Cardiac septum (tissue), 1 donor: ENCODE measurements at regions not wholly inside any gene's neighbourhood (a gene's known extent, or its start where the extent isn't known, plus 50 kb on each side); places are given as distances from the start of the nearest gene placed in this dataset.

Experiments used
- DNase-seq: peaks from one replicate; pipeline ENCODE4 v3.0.0-alpha.2; 2020; ENCODE audit warnings: low spot score
- intact Hi-C: fragments of 100-400 bp; cut with DNase I; formaldehyde crosslinking; loops from one replicate; pipeline ENCODE4 v1.14.0; 2022
- donor health status: DM: no; HTN: no; CAD: no.

DNA sequence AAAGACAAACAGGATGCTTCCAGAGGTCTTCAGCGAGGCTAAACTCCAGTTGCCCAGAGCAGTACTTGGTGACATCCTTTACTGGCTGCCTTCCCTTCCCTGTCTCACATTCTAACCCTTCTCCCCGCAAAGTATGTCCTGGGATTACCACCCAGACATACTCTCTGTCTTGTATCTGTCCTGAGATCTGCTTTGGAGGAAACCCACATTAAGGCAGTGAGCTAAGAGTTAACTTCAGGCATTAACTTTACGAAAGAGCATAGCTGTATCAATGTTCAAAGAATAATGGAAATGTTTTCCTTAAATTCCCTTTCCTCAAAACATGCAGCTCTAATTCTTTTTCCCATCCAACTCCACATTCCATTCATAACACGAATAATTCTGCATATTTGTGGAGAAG is 385.2 kb downstream of the NPIPA8 start:
- no peak for DNase-seq
- intact Hi-C loops: no loop called here

DNA sequence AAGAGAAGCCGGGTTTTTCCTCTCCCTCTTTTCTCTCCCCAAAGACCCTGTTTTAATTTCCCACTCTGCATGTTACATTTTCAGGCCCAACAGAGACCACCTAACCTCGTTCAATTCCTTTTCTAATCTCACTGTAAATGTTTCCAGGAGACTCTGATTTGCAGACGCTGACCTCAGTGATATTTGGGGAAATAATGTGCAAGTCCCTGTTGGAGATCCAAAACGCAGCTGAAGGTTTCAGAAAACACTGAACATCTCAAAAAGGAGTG is 386.6 kb downstream of the NPIPA8 start:
- DNase-seq: no peak
- intact Hi-C loops: no loop called here

DNA sequence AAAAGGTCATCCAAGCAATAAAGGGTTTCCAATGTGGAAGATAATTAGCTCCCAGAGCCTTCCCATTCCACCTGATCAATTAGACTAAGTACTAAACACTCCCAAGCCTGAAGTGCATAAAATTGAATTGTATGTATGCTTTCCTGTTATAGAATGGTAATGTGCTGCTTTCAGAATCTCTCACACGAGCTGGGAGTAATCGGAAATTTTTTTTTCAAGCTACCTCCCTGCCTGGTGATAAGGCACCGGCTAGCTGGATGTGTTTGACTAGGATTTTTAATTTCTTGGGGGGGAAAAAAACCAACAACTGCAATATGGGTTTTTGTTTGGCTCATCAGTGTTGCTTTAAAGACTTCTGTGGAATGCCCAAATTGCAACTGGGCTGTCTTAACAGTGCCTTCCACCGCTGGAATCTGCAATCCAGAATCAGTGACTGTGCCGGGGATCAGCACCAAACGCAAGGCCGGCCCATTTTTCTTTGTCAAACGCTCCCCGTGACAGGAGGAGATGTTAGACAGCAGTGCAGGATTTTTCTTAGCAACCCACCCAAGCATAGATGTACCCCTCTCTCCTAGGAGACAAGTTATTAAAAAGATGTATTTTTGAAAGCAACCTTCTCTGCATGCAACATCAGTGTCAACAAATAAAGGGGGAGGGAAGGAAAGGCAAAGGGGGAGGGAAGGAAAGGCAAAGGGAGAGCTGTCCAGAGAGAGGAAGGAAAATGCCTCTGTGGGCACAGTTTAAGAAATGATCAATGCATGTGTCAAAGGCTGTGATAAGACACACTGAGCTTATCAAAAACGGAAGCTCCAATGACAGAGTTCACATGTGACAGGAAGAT is 387.2 kb downstream of the NPIPA8 start:
- DNase-seq: no peak
- intact Hi-C loops: no loop called here

DNA sequence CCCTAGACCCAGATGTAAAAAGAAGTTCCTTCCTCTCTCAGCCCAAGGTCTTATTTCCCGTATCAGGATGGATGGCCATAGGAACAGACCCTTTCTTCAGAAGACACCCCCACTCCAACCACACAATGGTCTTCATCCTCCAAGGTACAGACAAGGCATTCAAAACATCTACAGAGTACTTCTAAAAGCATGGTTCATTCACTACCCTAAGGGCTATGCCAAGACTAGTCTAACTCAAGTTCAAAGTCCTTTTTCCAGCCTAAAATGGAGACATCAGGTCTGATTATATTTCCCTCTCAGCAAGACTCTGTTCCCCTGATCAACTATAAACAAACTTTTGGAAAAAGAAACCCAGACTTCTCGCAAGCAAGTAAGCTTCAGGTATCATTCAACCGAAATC is 388.9 kb downstream of the NPIPA8 start:
- no peak for DNase-seq
- intact Hi-C loops: no loop called here

DNA sequence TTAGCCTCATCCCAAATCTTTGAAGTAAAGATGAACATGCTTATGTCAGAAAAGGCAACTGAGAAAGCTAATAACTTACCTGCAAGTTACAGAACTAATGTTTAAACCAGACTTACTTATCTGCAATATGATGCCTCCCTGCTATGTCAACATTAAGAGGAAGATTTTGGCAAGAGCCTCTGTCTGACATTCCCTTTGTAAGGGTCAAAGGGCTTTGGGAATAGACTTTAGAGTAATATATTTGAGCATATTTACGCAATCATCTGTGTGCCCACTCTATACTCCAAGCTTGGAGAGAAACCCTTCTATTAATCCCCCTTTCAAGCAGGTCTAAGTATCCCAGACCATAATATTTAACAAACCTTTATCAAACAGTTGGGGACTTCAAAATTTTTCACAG is 389.4 kb downstream of the NPIPA8 start:
- no peak for DNase-seq
- intact Hi-C loops: no loop called here

DNA sequence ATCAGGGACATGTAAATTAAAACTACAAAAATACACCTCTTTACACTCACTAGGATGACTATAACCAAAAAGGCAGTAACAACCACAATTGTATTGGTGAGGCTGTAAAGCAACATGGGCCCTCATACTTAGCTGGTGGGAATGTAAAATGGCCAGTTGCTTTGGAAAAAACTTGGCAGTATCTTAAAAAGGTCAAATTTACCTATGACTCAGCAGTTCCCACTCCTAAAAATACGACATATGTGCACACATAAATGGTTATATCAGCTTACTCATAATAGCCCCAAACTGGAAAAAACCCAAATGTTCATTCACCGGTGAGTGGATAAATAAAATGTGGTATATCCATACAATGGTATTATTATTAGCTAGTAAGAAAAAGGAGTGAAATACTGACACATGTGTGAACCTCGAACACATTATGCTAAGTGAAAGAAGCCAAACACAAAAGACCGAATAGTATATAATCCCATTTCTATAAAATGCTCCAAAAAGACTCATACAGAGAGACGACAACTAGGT is 391.4 kb downstream of the NPIPA8 start:
- DNase-seq: no peak
- intact Hi-C loops: no loop called here

DNA sequence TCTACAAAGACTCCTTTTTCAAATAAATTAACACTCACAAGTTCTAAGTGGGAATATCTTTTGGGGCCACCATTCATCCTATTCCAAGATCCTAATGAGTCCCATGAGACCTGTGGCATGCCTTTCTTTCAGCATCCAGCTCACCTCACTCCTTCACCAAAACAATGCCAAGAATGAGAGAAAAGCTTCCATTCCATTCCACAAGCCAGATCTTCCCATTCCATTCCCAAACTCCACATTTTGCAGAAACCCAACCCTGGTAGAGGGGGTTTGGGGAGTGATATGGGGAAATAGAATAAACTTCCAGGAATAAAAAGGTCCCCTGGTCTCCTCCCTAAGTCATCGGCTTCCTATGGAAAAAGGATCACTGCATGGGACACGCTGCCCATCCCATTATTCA is 392.2 kb downstream of the NPIPA8 start:
- intact Hi-C loops: no loop called here
- no peak for DNase-seq

DNA sequence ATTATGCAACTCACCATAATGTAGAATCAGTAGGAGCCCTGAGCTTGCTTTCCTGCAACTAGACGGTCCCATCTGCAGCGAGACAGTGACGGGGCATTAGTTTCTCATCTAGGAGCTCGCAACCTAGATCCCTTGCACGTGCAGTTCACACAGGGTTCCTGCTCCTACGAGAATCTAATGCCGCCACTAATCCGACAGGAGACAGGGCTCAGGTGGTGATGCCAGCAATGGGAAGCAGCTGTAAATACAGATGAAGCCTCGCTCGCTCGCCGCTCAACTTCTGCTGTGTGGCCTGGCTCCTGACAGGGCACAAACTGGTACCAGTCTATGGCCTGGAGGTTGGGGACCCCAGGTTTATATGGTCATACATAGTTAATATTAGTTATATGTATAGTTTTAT is 394.5 kb downstream of the NPIPA8 start:
- no peak for DNase-seq
- intact Hi-C loops: no loop called here

DNA sequence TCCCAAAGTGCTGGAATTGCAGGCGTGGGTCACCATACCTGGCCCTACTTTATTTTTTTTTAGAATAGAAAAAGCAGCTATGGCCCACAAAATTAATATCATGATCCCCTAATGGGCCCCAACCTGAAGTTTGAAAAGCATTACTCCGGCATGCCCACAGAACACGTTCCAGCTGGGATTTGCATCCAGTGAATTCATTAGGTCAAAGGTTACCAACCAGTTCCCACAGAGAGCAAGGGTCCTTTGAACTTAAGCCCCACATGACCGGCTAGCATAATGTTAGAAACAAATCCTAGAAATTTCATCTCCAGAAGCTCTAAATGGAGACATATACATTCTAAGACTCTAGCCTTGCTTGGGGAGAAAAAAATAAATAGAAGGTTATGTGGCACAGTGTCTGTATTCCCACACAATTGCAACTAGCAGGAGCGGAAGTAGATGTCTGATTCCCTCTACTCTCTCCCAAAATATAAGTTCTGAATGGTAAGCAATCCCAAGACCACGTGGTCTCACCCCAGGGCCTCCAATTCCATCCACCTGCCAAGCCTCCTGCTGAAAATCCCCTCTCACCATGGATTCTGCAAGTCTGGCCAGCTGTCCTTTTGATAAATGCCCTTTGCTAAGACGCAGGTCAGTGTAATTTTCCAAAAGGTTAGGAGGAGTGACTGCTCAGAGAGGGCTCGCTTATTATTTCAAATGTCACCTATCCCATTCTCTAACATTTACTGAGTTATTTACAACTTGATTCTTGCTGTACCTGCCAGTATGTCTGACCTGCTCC is 395.8 kb downstream of the NPIPA8 start:
- DNase-seq: no peak
- intact Hi-C loops: no loop called here

DNA sequence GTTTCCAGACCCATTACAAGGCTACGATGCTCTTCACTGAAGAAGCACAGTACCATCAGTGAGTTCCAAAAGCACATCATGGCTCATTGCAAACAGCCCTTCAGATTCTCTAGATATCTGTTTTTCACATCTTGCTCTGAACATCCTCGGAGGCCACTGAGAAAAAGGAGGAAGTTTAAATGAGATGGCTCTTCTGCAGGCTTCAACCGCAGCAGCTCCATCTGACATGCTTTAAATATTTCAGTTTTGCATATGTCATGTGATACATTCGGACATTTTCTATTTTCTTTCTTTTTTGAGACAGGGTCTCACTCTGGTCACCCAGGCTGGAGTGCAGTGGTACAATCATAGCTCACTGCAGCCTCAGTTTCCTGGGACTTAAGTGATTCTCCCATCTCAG is 396.8 kb downstream of the NPIPA8 start:
- intact Hi-C loops: no loop called here
- DNase-seq: no peak

DNA sequence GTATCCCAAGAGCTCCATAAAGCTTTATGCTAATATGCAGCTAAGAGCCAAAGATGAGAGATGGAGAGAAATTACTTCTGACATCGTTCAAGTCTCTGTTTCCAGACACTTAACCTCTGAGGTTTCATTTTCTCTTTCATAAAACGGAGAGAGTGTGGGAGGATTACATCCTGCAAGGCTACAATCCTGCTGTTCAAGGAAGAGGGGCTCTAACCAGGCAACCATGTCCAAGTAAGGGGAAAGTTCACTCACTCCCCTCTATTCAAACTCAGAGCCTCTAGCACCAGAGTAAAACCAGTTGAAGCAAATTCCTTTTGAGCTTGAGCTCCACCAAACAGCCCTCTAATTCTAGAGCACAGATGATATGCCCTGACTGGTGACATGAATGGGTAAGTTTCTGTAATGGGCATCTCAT is 397.4 kb downstream of the NPIPA8 start:
- intact Hi-C loops: no loop called here
- no peak for DNase-seq

DNA sequence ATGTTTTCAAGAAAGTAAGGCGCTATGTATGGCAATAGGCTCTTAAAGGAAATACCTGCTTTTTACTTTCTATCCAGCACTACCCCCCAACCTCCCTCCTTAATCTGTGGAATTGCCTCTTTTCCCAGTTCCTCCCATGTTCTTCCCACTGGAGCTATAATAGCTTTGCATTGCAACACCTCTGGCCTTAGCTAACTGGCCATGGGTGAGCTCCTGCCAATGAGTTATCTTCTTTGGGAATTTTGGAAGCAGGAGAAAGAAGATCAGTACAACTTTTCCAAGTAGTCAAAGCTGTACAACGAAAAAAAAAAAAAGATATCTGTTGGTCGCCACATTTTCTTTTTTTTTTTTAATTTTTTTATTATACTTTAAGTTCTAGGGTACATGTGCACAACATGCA is 398.0 kb downstream of the NPIPA8 start:
- intact Hi-C loops: no loop called here
- DNase-seq: no peak

DNA sequence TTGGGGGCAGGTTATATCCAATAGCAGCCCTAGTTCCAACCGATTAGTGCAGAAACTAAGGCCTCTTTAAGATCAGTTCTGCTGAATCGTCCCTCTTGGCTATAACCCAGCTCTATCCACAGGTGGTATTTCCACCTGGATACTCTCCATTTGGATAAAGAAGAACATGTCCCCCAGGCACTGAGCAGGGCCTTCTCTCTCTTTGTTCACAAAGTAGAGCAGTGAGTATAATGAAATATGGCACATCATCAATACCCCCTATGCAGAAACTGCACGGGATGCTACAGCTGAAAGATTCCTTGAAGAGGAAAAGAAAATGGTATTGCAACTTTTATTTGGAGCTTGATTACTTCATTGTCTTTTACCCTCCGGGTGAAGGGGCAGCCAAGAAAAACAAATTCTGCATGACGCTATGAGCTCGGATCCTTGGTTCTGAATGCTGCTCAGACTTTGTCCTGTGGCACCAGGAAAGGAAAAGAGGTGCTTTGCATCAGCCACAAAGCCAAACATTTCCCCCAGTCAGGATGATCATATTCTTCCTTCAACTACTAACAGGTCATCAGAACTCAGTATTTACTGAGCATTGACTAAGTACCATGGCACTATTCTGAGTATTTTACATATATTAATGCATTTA is 399.7 kb downstream of the NPIPA8 start:
- intact Hi-C loops: no loop called here
- DNase-seq: no peak

DNA sequence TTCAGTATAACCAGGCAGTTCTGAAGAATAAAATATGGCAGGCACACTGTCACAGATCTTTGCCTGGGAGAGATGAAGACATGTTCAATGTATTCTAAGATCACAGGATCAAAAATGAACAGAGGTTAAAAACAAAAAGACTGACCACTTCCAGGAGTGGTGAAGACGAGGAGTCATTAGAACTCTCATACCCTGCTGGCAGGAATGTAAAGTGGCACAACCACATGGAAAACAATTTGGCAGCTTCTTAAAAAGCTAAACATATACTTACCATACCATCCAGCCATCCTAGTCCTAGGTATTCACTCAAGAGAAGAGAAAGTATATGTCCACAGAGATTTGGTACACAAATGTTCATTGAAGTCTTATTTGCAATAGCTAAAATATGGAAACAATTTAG is 406.3 kb downstream of the NPIPA8 start:
- intact Hi-C loops: no loop called here
- DNase-seq: no peak

DNA sequence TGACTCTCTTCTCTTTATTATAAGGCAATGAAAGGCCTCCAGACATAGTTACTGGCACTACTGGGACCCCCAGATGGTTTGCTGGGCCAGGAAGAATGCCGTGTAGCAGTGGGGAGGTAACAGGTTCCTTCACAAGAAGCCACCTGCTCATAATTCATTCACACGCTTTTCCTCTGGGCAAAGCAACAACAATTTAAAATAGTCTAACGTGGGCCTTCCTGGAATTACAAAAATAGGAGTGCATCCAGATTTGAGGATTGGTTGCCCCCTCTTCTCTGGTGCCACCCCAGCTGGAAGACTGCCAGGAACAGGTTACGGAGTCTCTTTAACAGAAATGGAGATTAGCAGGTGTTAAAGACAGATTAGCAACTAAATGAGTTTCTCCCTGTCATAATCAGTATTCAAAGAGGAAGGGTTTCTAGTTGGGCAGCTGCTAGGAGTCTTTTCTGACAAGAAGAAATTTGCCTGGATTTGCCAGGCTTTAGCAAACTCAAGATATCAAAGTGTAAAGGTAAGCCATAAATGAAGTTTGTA is 409.6 kb downstream of the NPIPA8 start:
- intact Hi-C loops: no loop called here

DNA sequence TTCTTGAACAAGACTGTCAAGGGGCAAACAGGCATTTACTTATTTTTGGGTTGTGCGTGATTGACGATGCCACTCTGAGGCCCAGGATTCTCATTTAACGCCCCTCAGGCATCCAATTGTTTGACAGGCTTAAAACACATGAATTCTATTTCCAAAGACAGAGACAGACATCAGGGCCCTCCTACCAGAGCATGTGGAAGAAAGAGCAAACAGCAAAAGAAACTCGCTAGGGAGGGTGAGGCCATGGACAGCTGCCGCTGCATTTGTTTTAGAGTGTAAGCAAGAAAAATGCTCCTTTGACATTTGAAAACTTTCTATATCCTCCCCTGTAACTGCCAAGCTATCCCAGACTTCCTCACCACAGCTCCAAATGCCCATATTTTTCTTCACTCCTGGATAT is 410.1 kb downstream of the NPIPA8 start:
- DNase-seq: no peak
- intact Hi-C loops: no loop called here

More for the DNA sequence above, 409.6 kb downstream of the NPIPA8 start:
- no peak for DNase-seq

DNA sequence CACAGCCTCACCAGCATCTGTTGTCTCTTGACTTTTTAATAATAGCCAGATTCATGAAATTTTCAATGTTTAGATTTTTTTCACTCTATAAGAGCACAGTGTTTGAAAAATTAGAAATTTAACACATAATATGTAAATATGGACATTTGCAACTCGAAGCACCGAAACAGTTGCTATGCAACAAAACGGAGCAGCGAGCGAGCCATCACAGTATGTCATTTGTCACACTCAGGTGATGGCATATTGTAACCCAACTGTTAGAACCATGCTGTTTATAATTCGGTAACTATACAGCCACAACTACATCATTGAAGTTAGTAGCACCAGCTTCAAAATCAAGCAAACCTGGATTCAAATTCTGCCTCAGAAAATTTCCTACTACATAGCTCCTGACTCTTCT is 410.8 kb downstream of the NPIPA8 start:
- intact Hi-C loops: no loop called here
- DNase-seq: no peak

DNA sequence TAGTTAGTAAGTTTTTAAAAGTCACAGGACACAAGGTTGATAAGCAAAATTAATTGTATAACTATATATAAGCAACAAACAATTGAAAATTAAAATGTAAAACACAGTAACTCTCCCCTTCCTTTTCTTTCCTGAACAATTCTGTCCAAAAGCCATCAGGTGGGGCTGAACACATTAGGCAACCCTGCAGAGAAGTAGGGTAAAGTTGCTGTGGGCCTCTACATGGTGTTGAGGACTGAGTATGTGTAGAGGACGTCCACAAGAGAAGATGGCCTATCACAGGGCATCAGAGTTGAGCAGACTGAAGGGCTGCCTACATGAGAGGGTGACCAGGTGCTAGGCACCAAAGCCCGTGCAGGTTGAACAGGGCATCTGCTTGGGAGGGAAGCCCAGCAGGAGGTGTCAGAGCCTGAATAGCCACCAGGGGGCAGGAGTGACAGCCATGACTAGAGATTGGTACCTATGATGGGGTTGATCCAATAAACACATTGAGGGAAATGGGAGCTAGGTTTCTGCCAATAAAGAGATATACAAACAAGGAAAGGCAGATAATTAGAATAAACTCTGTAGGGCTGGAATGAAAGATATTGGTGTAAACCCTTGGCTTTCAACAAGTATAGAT is 415.1 kb downstream of the NPIPA8 start:
- no peak for DNase-seq
- intact Hi-C loops: no loop called here

DNA sequence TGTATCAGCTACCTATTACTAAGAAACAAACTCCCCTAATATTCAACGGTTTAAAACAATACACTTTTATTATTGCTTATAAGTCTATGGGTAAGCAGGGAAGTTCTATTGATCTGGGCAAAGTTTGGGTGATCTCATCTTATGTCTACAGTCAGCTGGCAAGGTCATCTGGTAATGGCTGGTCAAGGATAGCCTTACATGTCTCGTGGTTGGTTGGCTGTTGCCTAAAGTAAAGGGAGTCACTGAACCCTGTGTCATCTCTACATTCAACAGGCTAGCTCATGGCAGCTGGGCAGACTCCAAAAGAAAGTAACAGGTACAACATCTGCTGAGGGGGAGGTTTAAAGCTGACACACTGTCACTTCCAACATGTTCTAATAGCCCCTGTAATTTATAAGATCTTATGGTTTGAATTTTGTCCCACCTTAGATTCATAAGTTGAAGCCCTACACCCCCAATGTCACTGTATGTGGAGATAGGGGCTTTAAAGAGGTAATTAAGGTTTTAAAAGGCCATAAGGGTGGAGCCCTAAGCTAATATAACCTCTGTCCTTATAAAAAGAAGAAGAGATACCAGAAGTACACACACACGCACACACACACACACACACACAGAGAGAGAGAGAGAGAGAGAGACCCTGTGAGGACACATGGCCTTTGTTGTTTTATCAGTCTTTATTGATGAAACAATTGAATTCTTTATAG is 419.1 kb downstream of the NPIPA8 start:
- intact Hi-C loops: no loop called here
- DNase-seq: no peak
